Forelimb muscle (tissue), 1 donor: ENCODE measurements at regions not wholly inside any gene's neighbourhood (a gene's known extent, or its start where the extent isn't known, plus 50 kb on each side); places are given as distances from the start of the nearest gene placed in this dataset.
"Not testable (repeated sequence)": the region's sequence is repeated elsewhere in the genome, so short reads cannot be mapped to it uniquely, and the experiment has no call there.

Experiments
- DNase-seq: peaks from one replicate; pipeline ENCODE4 v3.0.0-alpha.2; 2013; ENCODE audit warnings: low read depth

DNA sequence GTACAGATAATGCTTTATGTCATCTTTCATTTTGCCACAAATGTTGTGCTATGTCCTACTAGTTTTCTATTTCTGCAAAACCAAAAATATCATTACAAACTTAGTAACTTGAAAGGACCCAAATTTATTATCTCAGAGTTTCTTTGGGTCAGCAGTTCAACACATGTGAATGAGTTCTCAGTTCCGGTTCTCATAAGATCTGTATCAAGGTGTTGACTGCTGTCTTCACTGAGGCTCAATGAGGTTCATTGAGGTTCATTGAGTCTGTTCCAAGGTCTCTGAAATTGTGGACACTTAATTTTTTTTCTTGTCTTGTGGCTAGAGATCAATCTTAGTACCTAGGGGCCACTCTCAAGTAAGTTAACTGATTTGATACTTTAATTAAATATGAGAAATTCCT lies 525.1 kb upstream of the BRINP3 start:
- DNase-seq, result no peak

GRCh38 chr1:191016765-191017164 lies 539.1 kb upstream of the BRINP3 start:
- no peak for DNase-seq

GRCh38 chr1:191022856-191023255 lies 545.2 kb upstream of the BRINP3 start:
- no peak for DNase-seq

DNA sequence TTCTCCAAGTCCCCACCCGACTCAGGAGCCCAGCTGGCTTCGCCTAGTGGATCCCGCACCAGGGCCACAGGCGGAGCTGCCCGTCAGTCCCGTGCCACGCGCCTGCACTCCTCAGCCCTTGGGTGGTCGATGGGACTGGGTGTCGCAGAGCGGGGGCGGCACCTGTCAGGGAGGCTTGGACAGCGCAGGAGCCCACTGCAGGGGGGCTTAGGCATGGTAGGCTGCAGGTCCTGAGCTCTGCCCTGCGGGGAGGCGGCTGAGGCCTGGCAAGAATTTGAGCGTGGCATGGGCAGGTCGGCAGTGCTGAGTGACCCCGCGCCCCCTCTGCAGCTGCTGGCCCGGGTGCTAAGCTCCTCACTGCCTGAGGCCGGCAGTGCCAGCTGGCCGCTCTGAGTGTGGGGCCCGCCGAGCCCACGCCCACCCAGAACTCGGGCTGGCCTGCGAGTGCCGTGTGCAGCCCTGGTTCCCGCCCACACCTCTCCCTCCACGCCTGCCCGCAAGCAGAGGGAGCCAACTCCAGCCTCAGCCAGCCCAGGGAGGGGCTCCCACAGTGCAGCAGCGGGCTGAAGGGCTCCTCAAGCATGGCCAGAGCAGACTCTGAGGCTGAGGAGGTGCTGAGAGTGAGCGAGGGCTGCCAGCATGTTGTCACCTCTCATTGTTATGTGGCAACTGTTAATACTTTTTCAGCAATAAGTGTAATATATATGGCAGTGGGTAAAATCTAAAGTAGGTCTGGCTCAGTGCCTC lies 548.4 kb upstream of the BRINP3 start:
- DNase-seq, result no peak

DNA sequence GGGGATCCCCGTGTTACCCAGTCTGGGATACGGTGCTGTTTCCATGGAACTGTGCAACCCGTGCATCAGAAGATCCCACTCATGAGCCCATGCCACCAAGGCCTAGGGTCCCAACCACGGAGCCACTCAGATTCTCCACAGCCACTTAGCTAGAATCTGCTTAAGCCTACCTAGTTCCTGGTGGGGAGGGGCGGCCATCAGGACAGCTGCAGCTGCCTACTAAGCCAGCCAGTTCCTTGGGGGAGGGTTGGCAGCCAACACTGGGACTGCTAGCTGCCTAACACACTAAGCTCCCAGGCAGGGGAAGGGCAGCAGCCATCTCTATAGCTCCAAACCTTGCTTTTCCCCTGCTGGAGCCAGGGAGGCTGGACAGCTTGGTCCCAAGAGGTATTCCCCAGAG lies 549.2 kb upstream of the BRINP3 start:
- DNase-seq, result no peak

DNA sequence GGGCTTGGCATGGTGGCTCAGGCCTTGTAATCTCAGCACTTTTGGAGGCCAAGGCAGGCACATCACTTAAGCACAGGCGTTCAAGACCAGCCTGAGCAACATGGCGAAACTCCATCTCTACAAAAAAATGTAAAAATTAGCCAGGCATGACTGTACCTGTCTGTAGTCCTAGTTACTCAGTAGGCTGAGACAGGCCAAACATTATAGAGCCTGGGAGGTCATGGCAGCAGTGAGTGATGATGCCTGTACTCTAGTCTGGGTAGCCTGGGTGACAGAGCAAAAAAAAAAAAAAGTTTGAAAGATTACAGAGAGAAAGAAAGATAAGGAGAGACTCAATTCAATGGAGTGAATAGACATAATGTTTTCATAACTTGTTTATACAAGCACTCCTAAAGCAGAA lies 556.5 kb upstream of the BRINP3 start:
- DNase-seq, result no peak

DNA sequence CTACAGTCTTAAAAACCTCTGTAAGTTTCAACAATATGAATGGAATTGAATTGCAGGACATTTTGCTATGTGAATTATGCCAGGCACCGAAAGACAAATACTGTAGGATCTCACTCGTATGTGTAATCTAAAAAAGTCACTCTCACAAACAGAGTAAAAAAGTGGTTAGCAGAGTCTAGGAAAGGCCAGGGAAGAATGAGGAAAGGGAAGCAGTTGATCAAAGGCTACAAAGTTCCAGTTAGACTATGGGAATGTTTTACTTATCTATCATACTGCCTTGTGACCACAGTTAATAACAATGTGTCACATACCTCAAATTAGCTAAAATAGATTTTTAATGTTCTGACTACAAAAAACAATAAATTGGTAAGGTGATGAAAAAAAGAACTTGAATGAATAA lies 565.4 kb upstream of the BRINP3 start:
- no peak for DNase-seq

DNA sequence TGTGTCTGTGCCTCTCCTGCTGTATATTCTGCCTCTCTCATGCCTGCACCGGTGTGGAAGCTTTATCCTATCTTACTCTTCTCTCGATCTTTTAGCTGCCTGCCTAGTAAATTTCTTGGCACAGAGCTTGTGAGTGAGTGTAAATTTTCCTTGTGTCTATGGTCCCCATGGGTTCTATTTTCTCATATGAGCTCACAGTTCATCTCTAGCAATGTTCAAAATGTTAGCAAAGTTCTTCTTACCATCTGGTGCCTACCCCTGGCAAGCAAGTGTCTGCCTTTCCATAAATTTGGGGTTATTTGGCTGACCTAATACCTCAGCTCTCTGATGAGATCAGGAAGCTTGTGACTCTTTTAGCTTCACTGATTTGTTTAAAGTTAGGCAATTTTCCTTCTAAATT lies 572.1 kb upstream of the BRINP3 start:
- DNase-seq, result no peak

GRCh38 chr1:191052888-191053287 lies 575.2 kb upstream of the BRINP3 start:
- DNase-seq, result no peak

- DNase-seq, result no peak
These were observed 587.7 kb upstream of the BRINP3 start for GRCh38 chr1:191065346-191065745.

DNA sequence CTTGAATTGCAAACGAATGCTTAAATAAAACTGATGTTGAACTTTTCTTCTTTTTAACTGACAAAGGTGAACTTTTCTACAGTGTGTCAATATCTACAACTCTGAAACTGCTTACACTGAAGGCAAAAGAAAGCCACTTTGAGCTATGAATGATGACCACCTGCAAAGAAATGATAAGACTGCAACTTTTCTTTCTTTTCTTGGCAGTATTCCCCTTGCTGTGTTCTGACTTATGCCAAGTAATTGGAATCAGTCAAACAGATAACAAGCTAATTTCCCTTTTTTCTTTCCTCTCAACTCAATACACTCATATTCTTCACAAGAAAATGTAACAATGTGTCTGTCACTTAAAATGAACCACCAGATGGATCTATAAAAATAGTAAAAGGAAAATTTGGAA lies 588.1 kb upstream of the BRINP3 start:
- no peak for DNase-seq

- no peak for DNase-seq
These were observed 597.2 kb upstream of the BRINP3 start for GRCh38 chr1:191074881-191075280.

GRCh38 chr1:191083090-191083489 lies 605.4 kb upstream of the BRINP3 start:
- not testable (repeated sequence) for DNase-seq

- DNase-seq, result peak; percentile 16
These were observed 607.5 kb upstream of the BRINP3 start for GRCh38 chr1:191085121-191085520.

DNA sequence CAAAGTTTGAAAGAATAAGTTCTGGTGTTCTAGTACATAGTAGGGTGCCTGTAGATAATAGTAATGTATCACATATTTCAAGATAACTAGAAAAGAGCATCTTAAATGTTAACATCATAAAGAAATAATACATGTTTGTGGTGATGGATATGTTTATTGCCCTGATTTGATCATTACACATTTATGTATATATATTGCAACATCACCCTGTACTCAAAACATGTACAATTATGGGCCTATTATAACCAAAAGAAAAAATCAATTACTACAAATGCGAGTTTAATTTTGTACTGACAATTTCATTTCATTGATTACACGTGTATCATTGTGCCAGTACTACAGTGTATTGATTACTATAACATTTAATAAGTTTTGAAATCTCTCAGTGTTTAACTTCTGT lies 609.2 kb upstream of the BRINP3 start:
- no peak for DNase-seq

DNA sequence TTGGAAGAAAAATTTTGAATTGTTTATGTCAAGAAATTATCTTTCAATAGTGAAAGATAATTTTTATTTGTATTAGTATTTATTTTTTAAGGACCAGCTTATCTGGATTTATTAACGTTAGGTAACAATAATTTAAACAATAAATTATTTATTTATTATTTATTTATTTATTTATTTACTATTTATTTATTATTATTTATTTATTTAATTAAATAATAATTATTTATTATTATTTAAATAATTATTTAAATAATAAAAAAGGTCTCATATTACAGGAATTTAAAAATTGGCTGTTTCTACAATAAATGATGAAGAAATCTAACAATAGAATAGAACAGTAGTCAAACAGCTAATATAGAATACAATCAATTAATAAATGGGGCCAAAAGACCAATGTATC lies 618.7 kb upstream of the BRINP3 start:
- DNase-seq, result no peak

DNA sequence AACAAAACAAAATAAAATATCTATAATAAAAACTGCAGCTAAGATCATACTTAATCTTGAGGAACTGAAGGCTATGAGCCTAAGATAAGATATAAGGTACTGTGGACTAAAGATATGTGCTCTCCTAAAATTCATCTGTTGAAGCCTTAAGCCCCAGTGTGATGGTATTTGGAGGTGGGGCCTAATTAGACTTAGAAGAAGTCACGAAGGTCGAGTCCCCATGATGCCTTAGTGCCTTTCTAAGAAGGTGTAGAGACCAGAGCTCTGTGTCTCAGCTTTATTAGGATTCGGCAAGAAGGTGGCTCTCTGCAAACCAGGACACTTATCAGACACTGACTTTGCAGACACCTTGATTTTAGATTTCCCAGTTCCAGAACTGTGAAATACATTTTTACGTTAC lies 622.0 kb upstream of the BRINP3 start:
- no peak for DNase-seq

- DNase-seq, result no peak
These were observed 624.3 kb upstream of the BRINP3 start for GRCh38 chr1:191101960-191102359.

- no peak for DNase-seq
These were observed 648.3 kb upstream of the BRINP3 start for GRCh38 chr1:191125950-191126349.

DNA sequence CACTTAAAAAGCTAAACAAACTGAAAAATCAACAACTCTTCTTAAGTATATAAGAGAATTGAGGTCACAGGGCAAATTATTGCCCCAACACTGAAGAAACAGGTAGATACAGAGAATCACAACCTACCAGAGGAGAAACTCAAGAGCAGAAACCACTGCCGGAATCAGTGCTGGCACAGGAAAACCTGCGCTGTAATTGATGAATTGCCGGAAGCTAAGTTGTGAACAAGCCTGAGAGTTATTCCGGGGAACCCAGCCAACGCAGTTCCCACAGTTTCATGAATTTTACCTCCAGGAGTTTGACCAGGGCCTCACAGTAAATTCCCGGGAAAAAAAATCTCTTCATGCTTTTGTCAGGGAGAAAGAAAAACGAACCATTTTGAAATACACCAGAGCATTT lies 657.1 kb upstream of the BRINP3 start:
- no peak for DNase-seq

- no peak for DNase-seq
These were observed 662.4 kb upstream of the BRINP3 start for GRCh38 chr1:191140038-191140437.

- no peak for DNase-seq
These were observed 665.1 kb upstream of the BRINP3 start for GRCh38 chr1:191142748-191143147.

GRCh38 chr1:191145834-191146233 lies 668.2 kb upstream of the BRINP3 start:
- DNase-seq, result no peak

DNA sequence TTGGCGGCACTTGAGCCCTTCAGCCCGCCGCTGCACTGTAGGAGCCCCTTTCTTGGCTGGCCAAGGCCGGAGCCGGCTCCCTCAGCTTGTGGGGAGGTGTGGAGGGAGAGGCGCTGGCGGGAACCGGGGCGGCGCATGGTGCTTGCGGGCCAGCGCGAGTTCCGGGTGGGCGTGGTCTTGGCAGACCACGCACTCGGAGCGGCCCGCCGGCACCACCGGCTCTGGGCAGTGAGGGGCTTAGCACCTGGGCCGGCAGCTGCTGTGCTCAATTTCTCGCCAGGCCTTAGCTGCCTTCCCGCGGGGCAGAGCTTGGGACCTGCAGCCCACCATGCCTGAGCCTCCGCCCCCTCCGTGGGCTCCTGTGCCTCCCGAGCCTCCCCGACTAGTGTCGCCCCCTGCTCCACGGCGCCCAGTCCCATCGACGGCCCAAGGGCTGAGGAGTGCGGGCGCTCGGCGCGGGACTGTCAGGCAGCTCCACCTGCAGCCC lies 673.7 kb upstream of the BRINP3 start:
- DNase-seq, result no peak
